IMR-90 (cell line): ENCODE measurements at regions not wholly inside any gene's neighbourhood (a gene's known extent, or its start where the extent isn't known, plus 50 kb on each side); places are given as distances from the start of the nearest gene placed in this dataset.

ENCODE experiments used
- BHLHE40 ChIP-seq: fragments of 150-350 bp; IDR thresholded peaks from 2 replicates; pipeline ENCODE4 v1.6.1; 2016; ENCODE audit warnings: mild to moderate bottlenecking, low read depth, low read length
- CTCF ChIP-seq: conservative IDR thresholded peaks from 2 replicates; pipeline ENCODE4 v1.5.1; 2012; ENCODE audit warnings: mild to moderate bottlenecking, low read depth, low read length, improper control_type of control experiment
- ELK1 ChIP-seq: fragments of 150-350 bp; IDR thresholded peaks from 2 replicates; pipeline ENCODE4 v1.6.1; 2016; ENCODE audit warnings: low read depth, mild to moderate bottlenecking, low read length, moderate library complexity, borderline replicate concordance
- FOS ChIP-seq: fragments of 150-350 bp; IDR thresholded peaks from 2 replicates; pipeline ENCODE4 v1.6.1; 2016; ENCODE audit warnings: low read depth, low read length
- MXI1 ChIP-seq: IDR thresholded peaks from 2 replicates; pipeline ENCODE4 v1.6.1; 2012; ENCODE audit warnings: low read depth, mild to moderate bottlenecking, low read length, moderate library complexity, borderline replicate concordance
- POLR2A ChIP-seq: IDR thresholded peaks from 2 replicates; pipeline ENCODE4 v1.6.1; 2012; ENCODE audit warnings: mild to moderate bottlenecking, low read depth, low read length

- TF ChIP-seq CTCF (no peak), FOS (no peak), POLR2A (no peak), ELK1 (no peak), BHLHE40 (no peak), MXI1 (no peak)
These were observed 65.3 kb upstream of the RXFP2 start for GRCh38 chr13:31674051-31674450.
